Stimulated activated CD8-positive, alpha-beta memory T cell treated with anti-CD3 and anti-CD28 coated beads, Interleukin-12 subunit alpha, Interleukin-12 subunit beta, amount 100 ng/mL, for 4 hours (primary cell): ENCODE measurements at regions not wholly inside any gene's neighbourhood (a gene's known extent, or its start where the extent isn't known, plus 50 kb on each side); places are given as distances from the start of the nearest gene placed in this dataset.
"Not testable (repeated sequence)": the region's sequence is repeated elsewhere in the genome, so short reads cannot be mapped to it uniquely, and the experiment has no call there.

Experiments
- DNase-seq: peaks from one replicate; pipeline ENCODE4 v3.0.0-alpha.2; 2020; ENCODE audit warnings: low read depth

- DNase-seq: no peak
Measured at GRCh38 chr18:59038295-59039039, 101.2 kb upstream of the SEC11C start.

GRCh38 chr18:59039040-59039320 lies 100.7 kb upstream of the SEC11C start:
- DNase-seq: not testable (repeated sequence)

GRCh38 chr18:59039449-59039848 lies 100.2 kb upstream of the SEC11C start:
- no peak for DNase-seq

GRCh38 chr18:59040770-59041148 lies 98.9 kb upstream of the SEC11C start:
- DNase-seq: no peak

GRCh38 chr18:59041296-59041695 lies 98.4 kb upstream of the SEC11C start:
- DNase-seq: no peak

- no peak for DNase-seq
Measured at GRCh38 chr18:59041819-59042815, 97.6 kb upstream of the SEC11C start.

- DNase-seq: no peak
Measured at GRCh38 chr18:59044855-59045254, 94.8 kb upstream of the SEC11C start.

- no peak for DNase-seq
Measured at GRCh38 chr18:59047321-59048047, 92.2 kb upstream of the SEC11C start.

GRCh38 chr18:59048048-59048363 lies 91.7 kb upstream of the SEC11C start:
- DNase-seq: no peak

- DNase-seq: no peak
Measured at GRCh38 chr18:59048378-59048777, 91.3 kb upstream of the SEC11C start.

- no peak for DNase-seq
Measured at GRCh38 chr18:59049721-59050660, 89.7 kb upstream of the SEC11C start.

GRCh38 chr18:59050661-59051057 lies 89.0 kb upstream of the SEC11C start:
- no peak for DNase-seq

- no peak for DNase-seq
Measured at GRCh38 chr18:59051470-59052165, 88.1 kb upstream of the SEC11C start.

GRCh38 chr18:59052965-59053820 lies 86.5 kb upstream of the SEC11C start:
- no peak for DNase-seq

- DNase-seq: no peak
Measured at GRCh38 chr18:59054496-59055287, 85.0 kb upstream of the SEC11C start.

GRCh38 chr18:59055345-59056032 lies 84.2 kb upstream of the SEC11C start:
- no peak for DNase-seq

- no peak for DNase-seq
Measured at GRCh38 chr18:59056706-59057492, 82.8 kb upstream of the SEC11C start.

GRCh38 chr18:59057493-59057795 lies 82.2 kb upstream of the SEC11C start:
- no peak for DNase-seq
